ENCODE measurements at regions not wholly inside any gene's neighbourhood (a gene's known extent, or its start where the extent isn't known, plus 50 kb on each side); places are given as distances from the start of the nearest gene placed in this dataset.

DNA sequence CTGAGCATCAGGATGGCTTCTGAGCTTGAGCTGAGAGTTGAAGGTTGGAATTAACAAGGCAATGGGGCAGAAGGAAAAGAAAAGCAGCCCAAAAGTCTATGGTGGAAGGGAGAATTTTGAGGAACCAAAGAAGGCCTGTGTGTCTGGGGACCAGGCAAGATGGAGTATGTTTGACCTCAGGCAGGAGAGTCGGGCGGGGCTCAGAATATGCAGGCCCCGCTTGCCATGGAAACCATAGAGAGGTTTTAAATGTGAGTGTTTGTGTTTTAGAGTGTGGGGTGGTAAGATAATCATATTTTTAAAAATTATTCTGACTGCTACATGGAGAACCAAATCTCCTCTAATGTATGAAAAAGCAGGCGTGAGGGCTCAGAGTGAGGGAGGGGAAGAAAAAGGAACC lies 174.0 kb upstream of the PPP2R2B start:
- TF ChIP-seq, protein P1, sequence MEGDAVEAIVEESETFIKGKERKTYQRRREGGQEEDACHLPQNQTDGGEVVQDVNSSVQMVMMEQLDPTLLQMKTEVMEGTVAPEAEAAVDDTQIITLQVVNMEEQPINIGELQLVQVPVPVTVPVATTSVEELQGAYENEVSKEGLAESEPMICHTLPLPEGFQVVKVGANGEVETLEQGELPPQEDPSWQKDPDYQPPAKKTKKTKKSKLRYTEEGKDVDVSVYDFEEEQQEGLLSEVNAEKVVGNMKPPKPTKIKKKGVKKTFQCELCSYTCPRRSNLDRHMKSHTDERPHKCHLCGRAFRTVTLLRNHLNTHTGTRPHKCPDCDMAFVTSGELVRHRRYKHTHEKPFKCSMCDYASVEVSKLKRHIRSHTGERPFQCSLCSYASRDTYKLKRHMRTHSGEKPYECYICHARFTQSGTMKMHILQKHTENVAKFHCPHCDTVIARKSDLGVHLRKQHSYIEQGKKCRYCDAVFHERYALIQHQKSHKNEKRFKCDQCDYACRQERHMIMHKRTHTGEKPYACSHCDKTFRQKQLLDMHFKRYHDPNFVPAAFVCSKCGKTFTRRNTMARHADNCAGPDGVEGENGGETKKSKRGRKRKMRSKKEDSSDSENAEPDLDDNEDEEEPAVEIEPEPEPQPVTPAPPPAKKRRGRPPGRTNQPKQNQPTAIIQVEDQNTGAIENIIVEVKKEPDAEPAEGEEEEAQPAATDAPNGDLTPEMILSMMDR (IDR thresholded peaks at IDR 0.05; ENCODE audit: unreplicated experiment) = no peak
- Mint-ChIP-seq H3K36me3 (ENCODE audit: low read depth, unreplicated experiment) (no peaks in the 10 kb centered on the region), H3K27me3 (ENCODE audit: unreplicated experiment) (no peaks in the 10 kb centered on the region), H3K4me1 (ENCODE audit: unreplicated experiment) (no peaks in the 10 kb centered on the region), H3K9me3 (ENCODE audit: unreplicated experiment) (no peaks in the 10 kb centered on the region), H3K27ac (ENCODE audit: unreplicated experiment) (no peak overlapping the region), H3K4me3 (ENCODE audit: unreplicated experiment) (no peak overlapping the region)
- no peak for DNase-seq (ENCODE audit: low spot score)

DNA sequence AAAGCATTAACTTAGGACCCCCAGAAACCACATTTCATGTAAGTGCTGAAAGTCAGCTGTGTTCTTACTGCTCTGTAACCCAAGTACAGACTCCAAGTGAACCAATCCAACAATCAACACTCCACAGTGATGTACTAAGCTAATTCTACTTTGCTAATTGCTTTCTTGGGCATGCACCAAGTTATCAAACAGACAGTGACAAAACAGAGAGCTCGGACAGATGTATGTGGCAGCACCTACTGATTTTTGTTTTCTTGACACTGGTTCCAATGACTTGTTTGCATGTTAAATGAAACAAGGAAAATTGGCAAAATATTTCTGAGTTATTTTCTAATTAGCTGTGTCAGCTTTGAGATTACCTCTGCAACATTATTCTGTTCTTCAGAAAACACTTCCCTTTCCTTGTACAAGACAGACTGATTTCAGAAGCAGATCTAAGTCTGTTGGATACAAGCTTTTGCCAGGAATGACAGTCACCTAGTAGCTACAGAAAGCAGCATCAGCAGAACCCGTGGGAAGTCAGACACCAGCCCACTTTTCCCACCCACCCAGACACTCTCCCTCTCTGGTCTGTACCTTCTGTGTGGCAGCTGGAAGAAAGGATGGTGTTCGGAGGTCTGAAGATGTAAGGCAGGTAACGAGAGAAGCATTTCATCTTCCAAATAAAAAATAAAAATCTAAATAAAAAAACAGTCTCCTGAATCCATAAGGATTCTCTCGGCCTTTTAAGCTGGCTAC lies 176.7 kb upstream of the PPP2R2B start:
- Mint-ChIP-seq H3K9me3 (ENCODE audit: unreplicated experiment) (no peaks in the 10 kb centered on the region), H3K36me3 (ENCODE audit: low read depth, unreplicated experiment) (no peaks in the 10 kb centered on the region), H3K4me1 (ENCODE audit: unreplicated experiment) (no peaks in the 10 kb centered on the region), H3K27ac (ENCODE audit: unreplicated experiment) (no peak overlapping the region), H3K27me3 (ENCODE audit: unreplicated experiment) (no peaks in the 10 kb centered on the region), H3K4me3 (ENCODE audit: unreplicated experiment) (no peak overlapping the region)
- TF ChIP-seq, protein P1 (IDR thresholded peaks at IDR 0.05; ENCODE audit: unreplicated experiment) = no peak
- DNase-seq (ENCODE audit: low spot score) = no peak

DNA sequence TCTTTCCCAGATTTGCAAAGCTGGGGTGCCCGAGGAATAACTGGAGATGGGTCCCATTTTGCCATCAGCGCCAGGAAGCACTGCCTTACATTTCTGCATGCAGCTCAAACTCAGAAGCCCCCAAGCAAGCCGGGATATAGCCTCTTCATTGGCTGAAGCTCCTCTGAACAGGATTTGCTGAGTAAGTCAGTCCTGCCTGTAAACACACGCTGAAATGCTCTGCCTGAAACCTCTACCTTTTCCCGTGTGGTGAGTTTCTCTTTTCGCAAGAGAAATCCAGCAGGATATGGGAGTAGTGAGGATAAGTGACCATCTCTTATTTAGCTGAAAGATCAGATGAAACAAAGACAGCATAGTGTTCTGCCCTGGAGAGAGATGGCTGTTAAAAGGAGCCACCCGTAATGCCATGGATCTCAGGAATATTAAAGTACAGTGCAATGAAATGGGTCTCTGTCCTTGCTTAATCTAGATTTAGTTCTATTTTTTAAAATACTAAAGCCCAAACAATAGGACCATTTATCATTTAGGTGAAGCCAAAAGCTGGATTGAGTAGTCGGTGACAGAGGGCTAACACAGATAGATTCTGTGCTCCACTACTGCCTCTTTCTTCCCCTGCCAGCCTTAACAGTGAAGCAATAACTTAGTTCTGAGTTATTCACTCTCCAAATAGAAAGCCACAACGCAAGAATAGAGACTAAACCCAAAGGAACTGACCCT lies 177.5 kb upstream of the PPP2R2B start:
- no peak overlapping the region for H3K27ac Mint-ChIP-seq (ENCODE audit: unreplicated experiment)
- no peaks in the 10 kb centered on the region for H3K27me3 Mint-ChIP-seq (ENCODE audit: unreplicated experiment)
- no peaks in the 10 kb centered on the region for H3K4me1 Mint-ChIP-seq (ENCODE audit: unreplicated experiment)
- H3K36me3 Mint-ChIP-seq (ENCODE audit: low read depth, unreplicated experiment) = no peaks in the 10 kb centered on the region
- DNase-seq (ENCODE audit: low spot score) = no peak
- no peak overlapping the region for H3K4me3 Mint-ChIP-seq (ENCODE audit: unreplicated experiment)
- H3K9me3 Mint-ChIP-seq (ENCODE audit: unreplicated experiment) = no peaks in the 10 kb centered on the region
- TF ChIP-seq, protein P1 (IDR thresholded peaks at IDR 0.05; ENCODE audit: unreplicated experiment) = no peak

GRCh38 chr5:147057051-147057450 lies 177.8 kb upstream of the STK32A start:
- no peak overlapping the region for H3K4me3 Mint-ChIP-seq (ENCODE audit: unreplicated experiment)
- H3K27ac Mint-ChIP-seq (ENCODE audit: unreplicated experiment) = no peak overlapping the region
- DNase-seq (ENCODE audit: low spot score) = no peak
- H3K36me3 Mint-ChIP-seq (ENCODE audit: low read depth, unreplicated experiment) = no peaks in the 10 kb centered on the region
- no peaks in the 10 kb centered on the region for H3K9me3 Mint-ChIP-seq (ENCODE audit: unreplicated experiment)
- H3K27me3 Mint-ChIP-seq (ENCODE audit: unreplicated experiment) = no peaks in the 10 kb centered on the region
- TF ChIP-seq, protein P1 (IDR thresholded peaks at IDR 0.05; ENCODE audit: unreplicated experiment) = no peak
- H3K4me1 Mint-ChIP-seq (ENCODE audit: unreplicated experiment) = no peaks in the 10 kb centered on the region

DNA sequence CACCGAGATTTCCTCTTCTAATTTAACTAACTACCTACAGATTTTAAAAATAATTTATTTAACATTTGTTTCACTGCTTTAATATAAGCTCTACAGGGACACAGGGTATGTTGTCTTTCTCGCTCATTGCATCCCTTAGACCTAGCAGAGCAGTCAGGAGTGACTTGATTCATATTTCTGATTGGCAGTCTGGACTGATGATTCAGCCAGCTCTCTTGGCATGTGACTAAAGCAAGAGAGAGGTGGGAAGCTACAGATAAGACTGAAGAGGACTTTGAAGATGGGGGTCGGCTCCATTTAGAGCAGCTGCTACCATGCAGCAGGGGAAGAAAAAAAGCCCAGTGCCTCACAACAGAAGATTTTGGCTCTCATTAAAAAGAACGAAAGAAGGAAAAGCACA lies 173.4 kb upstream of the STK32A start:
- TF ChIP-seq, protein P1 (IDR thresholded peaks at IDR 0.05; ENCODE audit: unreplicated experiment) = no peak
- DNase-seq (ENCODE audit: low spot score) = no peak
- Mint-ChIP-seq H3K4me3 (ENCODE audit: unreplicated experiment) (no peak overlapping the region), H3K9me3 (ENCODE audit: unreplicated experiment) (no peaks in the 10 kb centered on the region), H3K27ac (ENCODE audit: unreplicated experiment) (no peak overlapping the region), H3K4me1 (ENCODE audit: unreplicated experiment) (no peaks in the 10 kb centered on the region), H3K36me3 (ENCODE audit: low read depth, unreplicated experiment) (no peaks in the 10 kb centered on the region), H3K27me3 (ENCODE audit: unreplicated experiment) (peaks cover 4% of the 10 kb centered on the region)

All from endothelial cell (in vitro differentiated cells).